GM23248 (cell line): ENCODE measurements at regions not wholly inside any gene's neighbourhood (a gene's known extent, or its start where the extent isn't known, plus 50 kb on each side); places are given as distances from the start of the nearest gene placed in this dataset.

ENCODE experiments used
- EZH2 ChIP-seq: fragments of 200-600 bp; sonication (generic); IDR thresholded peaks from 2 replicates; pipeline ENCODE4 v1.6.1; 2018; ENCODE audit warnings: antibody characterized with exemption, mild to moderate bottlenecking; ENCODE audit not compliant: insufficient read depth, poor library complexity, severe bottlenecking
- EZH2phosphoT487 ChIP-seq: fragments of 200-600 bp; sonication (generic); IDR thresholded peaks from 2 replicates; pipeline ENCODE4 v1.6.1; 2018; ENCODE audit warnings: antibody characterized with exemption, moderate library complexity, mild to moderate bottlenecking, low read depth; ENCODE audit not compliant: insufficient read depth

- TF ChIP-seq EZH2phosphoT487: no peak
- TF ChIP-seq EZH2: no peak
These were observed 98.7 kb upstream of the TMEM196 start for GRCh38 chr7:19872094-19872493.
